ENCODE measurements at regions not wholly inside any gene's neighbourhood (a gene's known extent, or its start where the extent isn't known, plus 50 kb on each side); places are given as distances from the start of the nearest gene placed in this dataset.
A peak's percentile ranks its signal among the peaks of the same experiment; 100 is the strongest.
"Not testable (repeated sequence)": the region's sequence is repeated elsewhere in the genome, so short reads cannot be mapped to it uniquely, and the experiment has no call there.

DNA sequence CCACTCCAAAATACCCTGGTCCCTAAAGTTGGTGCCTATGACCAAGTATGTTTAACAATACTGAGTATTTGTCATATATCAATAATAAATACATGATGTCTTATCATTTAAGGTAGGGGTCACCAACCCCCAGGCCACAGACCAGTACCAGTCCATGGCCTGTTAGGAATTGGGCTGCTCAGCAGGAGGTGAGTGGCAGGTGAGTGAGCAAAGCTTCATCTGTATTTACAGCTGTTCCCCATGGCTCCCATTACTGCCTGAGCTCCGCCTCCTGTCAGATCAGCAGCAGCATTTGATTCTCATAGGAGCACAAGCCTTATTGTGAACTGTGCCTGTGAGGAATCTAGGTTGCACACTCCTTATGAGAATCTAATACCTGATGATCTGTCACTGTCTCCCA lies 126.2 kb downstream of the HNRNPD start:
- DNase-seq (ENCODE audit: low read depth) = no peak

- DNase-seq (ENCODE audit: low read depth) = no peak
Measured at GRCh38 chr4:82247171-82247570, 126.6 kb downstream of the HNRNPD start.

DNA sequence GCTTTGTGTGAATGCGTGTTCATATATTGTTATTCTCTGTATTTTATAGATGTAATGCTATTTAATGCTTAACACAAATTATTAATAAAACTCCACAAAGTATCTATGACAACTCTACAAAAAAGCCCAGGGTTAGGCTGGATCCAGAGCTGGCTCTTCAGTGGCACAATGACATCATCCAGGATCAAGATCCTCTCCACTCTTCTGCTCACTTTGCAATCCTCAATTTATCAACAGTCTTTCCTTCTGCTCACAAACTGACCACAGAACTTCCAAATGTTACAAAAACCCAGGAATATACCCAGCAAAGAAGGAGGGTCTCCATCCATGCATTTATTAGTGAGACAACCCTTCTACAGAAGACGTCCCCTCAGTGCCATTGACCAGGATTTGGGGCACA lies 132.3 kb downstream of the HNRNPD start:
- DNase-seq (ENCODE audit: low read depth) = no peak

- no peak for DNase-seq (ENCODE audit: low read depth)
Measured at GRCh38 chr4:82240410-82240809, 133.4 kb downstream of the HNRNPD start.

DNA sequence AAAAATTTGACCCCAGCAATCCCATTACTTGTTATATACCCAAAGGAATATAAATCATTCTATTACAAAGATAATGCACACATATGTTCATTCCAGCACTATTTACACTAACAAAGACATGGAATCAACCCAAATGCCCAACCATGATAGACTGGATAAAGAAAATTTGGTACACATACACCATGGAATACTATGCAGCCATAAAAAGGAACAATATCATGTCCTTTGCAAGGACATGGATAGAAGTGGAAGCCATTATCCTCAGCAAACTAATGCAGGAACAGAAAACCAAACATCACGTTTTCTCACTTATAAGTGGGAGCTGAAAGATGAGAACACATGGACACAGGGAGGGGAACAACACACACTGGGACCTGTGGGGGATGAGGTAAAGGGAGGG lies 136.6 kb downstream of the HNRNPD start:
- DNase-seq (ENCODE audit: low read depth) = not testable (repeated sequence)

DNA sequence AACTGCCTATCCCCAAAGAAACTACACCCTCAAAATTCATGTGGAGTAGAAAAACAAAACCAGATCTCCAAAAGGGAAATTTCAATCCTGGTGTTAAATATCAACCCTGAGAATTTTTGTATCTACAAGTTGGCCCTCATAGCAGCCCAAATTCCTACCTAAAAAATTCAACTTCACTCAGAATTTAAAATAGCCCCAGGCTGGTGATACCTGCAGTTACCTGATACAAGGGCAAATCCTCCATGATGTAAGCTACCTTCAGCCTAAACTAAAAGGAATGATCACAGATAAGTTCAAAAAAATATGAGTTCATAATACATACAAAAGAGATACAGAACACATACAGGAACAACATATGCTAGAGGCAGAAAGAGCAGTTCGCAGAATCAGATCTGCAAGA lies 138.4 kb downstream of the HNRNPD start:
- no peak for DNase-seq (ENCODE audit: low read depth)

- DNase-seq (ENCODE audit: low read depth) = peak; percentile 15
Measured at GRCh38 chr4:82232891-82233290, 140.9 kb downstream of the HNRNPD start.

DNA sequence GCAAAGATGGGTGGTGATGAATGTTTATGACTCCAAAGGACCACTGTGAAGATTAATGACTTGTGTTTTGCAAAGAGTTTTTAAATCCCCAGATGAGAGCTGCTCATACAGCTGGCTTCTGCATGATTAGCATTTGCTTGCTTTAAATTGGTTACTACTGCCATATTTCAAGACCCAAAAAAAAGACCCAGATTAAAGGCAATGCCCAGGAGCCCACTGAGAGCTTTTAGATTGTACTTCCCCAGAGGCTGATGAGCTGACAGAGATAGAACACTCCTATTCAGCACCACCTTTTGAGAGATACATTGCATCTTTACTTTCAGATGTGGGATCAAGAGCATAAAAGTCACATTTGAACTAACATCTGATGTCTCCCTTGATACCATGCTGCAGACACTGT lies 142.0 kb downstream of the HNRNPD start:
- no peak for DNase-seq (ENCODE audit: low read depth)

DNA sequence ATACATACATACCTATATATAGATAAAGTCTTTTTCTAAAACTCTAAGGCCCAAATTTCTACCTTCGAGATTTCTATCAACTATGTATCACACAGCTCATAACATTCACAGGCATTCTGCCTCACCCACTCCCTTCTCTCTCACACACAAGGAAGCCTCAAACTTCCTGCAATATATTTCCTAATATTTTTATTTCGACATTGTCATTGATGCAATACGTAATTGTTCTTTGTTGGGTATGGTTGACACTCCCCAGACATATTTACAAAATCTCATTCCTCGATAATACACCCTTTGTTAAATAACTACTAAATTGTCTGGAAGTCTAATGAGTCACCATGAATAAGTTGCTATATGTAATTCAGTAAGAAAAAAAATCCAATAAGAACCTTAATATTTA lies 143.5 kb downstream of the HNRNPD start:
- DNase-seq (ENCODE audit: low read depth) = no peak

DNA sequence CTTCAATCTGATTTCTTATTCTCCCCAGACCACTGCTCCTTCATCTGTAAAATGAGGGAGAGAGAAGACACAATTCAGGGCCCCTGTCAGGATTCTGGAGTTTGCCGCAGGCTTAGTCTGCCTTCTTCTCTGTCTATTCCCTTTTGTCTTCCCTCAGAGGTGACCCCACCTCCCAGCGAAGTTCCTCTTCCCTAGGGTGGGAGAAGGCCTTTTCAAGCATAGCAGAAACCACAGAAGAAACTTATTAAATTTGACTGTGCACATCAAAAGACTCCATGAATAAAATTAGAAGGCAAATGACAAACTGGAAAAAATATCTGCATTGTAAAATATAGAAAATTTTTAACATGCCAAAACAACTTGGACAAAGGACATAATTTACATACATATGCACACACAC lies 148.8 kb downstream of the HNRNPD start:
- no peak for DNase-seq (ENCODE audit: low read depth)

DNA sequence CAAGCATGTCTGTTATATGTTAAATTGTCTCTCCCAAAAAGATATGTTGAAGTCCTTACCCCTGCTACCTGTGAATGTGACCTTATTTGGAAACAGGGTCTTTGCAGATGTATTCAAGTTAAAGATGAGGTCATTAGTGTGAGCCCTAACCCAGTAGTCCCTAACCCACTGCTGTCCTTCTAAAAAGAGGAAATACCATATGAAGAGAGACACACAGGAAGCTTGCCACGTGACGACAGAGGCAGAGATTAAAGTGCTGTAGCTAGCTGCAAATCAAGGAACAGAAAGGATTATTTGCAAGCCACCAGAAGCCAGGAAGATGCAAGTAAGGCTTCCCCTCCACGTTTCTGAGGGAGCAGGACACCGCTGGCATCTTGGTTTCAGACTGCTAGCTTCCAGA lies 150.1 kb downstream of the HNRNPD start:
- DNase-seq (ENCODE audit: low read depth) = no peak

DNA sequence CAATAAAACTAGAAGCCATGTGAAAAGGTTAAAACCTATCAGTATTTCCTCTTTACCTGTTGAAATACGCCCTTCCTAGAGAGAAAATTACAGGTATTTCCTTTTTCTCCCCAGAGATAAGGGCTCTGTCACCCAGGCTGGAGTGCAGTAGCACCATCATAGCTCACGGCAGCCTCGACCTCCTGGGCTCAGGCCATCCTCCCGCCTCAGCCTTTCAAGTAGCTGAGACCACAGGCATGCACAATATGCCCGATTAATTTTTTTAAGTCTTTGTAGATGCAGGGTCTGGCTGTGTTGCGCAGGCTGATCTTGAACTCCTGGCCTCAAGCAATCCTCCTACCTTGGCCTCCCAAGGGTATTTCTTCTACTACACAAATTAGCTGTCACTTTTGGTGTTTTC lies 154.4 kb downstream of the HNRNPD start:
- no peak for DNase-seq (ENCODE audit: low read depth)

DNA sequence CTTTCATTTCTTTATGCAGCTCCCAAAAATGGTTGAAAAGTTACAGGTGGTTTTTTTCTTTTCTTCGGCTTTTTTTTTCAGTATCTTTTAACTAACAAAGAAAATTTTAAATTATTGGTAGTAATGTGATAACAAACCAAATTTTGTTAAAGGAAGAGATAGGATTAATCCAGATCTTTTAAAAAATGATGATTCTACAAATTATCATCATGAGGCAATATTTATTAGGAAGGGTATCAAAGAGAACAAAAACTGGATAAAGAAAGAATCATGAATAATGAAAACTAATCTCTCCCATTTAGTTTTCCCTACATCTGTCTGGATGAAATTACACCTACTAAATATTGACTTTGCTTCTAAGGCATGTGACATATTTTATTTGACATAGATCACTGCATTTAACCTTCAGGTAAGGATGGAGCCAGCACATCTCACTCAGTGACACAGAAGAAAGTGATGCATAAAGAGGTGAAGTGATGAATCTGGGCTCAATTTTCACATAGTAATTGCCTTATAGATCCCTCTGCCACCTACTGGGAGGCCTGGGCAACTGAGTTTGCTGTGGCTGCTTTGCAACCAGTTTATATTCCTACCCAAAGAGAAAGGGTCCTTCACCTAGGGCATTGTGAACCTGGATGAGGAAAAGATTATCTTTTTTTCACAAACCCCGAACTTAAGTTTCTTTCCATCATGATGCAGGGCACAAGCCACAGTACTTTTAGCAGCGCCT lies 155.6 kb downstream of the HNRNPD start:
- no peak for DNase-seq (ENCODE audit: low read depth)

- no peak for DNase-seq (ENCODE audit: low read depth)
Measured at GRCh38 chr4:82216219-82216618, 157.6 kb downstream of the HNRNPD start.

DNA sequence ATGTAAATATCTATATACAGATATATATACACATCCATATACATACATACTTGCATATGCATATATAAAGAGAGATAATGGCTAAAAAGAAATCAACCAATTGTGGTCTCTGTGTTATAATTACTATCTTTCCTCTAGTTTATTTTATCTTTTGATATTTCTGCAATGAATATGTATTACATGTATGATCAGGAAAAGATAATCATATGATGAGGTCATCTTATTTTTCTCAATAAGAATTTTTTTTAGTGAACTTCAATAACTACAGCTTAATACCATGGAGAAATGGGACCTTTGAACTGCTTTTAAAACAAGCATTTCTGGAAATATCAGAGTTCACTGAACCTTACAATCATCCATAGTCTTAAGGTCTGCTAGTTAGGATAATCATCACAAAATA lies 158.0 kb downstream of the HNRNPD start:
- no peak for DNase-seq (ENCODE audit: low read depth)

DNA sequence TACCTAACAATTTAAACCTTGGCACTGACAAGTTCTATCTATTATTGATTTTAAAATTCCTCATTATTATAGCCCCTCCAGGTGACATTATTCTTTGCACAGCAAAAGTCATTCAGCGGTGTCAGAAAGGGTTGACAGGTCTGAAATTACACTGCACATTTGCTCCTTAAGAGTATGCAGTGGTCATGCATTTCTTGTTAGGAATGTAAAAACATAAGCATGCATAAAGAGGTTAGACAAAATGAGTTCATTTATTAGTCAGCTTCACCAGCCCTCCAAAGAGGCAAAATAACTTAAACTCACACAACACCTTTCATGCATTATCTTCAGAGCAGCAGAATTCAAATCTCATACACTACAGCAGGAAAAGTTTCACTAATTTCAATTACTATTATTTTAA lies 158.8 kb downstream of the HNRNPD start:
- no peak for DNase-seq (ENCODE audit: low read depth)

- DNase-seq (ENCODE audit: low read depth) = no peak
Measured at GRCh38 chr4:82213485-82214417, 160.0 kb downstream of the HNRNPD start.

- DNase-seq (ENCODE audit: low read depth) = peak; percentile 4
Measured at GRCh38 chr4:82201805-82202641, 171.8 kb downstream of the HNRNPD start.

- no peak for DNase-seq (ENCODE audit: low read depth)
Measured at GRCh38 chr4:82201303-82201702, 172.5 kb downstream of the HNRNPD start.

DNA sequence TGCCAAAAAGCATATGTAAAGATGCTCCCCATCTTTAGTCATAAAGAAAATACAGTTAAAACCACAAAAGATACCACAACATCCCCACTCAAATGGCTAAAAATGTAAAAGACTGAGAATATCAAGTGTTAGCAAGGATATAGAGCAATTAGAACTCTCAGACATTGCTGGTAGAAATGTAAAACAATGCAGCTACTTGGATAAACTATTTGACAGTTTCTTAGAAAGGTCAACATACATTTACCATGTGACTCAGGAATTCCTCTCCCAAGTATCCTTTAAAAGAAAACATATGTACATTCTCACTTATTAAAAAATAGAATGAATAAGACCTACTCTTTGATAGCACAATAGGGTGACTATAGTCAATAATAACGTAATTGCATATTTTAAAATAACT lies 173.7 kb downstream of the HNRNPD start:
- DNase-seq (ENCODE audit: low read depth) = no peak

DNA sequence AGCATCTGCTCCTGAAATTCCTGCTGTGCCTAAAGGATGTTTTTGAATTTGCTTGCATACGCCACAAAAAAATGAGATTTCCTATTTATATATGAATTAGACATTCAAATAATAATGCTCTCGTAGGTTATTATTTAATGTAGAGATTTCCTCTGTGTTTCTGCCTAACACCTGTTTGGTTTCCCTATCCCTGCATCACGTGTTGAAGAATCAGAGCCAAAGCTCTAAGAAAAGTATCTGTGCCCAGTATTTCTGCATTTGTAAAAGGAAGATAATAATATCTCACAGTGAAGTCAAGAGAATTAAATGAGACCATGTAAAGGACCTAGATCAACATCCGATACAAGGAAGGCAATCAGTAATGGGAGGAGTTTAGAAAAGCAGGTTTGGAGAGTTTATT lies 179.5 kb downstream of the HNRNPD start:
- no peak for DNase-seq (ENCODE audit: low read depth)

DNA sequence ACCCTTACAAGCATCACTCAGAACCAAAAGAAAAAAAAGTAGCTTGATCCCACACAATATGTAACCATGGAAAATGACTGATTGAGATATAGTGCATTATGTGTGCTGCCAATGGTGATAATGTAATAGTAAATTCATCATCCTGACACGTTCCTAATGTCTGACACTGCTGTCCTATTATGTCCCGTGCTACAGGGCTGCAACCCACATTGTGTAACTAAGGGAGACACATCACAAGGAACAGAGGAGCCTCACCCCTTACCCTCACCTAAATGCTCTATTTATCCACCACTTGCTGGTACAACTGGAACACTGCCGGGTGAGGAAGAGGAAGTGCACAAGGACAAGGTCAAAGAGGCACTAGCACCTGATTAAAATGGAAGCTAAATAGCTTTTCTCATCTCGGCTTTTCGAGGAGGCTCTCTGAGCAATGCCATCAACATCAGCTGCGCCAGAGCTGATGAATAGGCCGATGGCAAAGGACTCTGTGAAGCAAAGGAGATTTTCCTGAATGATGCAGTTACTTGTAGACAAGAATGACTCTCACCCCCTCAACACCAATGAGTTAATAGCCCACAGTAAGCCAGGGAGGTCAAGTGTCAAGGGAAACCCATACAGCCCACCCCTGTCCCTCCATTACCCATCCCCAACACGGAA lies 181.6 kb downstream of the HNRNPD start:
- DNase-seq (ENCODE audit: low read depth) = no peak
